ENCODE measurements at regions not wholly inside any gene's neighbourhood (a gene's known extent, or its start where the extent isn't known, plus 50 kb on each side); places are given as distances from the start of the nearest gene placed in this dataset.

GRCh38 chr15:39132954-39133600 is 447.8 kb upstream of the THBS1 start:
- TF ChIP-seq POU2F2 (IDR thresholded peaks at IDR 0.05; ENCODE audit: low read depth, low read length) (no peak), POLR2A (IDR thresholded peaks at IDR 0.05; ENCODE audit: low read depth, low read length) (no peak), SPI1 (IDR thresholded peaks at IDR 0.05; ENCODE audit: low read depth, low read length) (no peak), POLR2AphosphoS5 (IDR thresholded peaks at IDR 0.05; ENCODE audit: low read depth, low read length) (no peak), TAF1 (IDR thresholded peaks at IDR 0.05; ENCODE audit: low read depth, low read length) (no peak)
